AG09319 (cell line): ENCODE measurements at regions not wholly inside any gene's neighbourhood (a gene's known extent, or its start where the extent isn't known, plus 50 kb on each side); places are given as distances from the start of the nearest gene placed in this dataset.
"Not testable (repeated sequence)": the region's sequence is repeated elsewhere in the genome, so short reads cannot be mapped to it uniquely, and the experiment has no call there.

Source experiments
- DNase-seq: peaks from one replicate; pipeline ENCODE4 v3.0.0-alpha.2; 2010; ENCODE audit warnings: low read depth; ENCODE audit errors: extremely low read depth
- TF ChIP-seq, protein P1 (sequence below): IDR thresholded peaks from 2 replicates; pipeline ENCODE4 v1.5.1; 2011; ENCODE audit warnings: low read depth, mild to moderate bottlenecking, inconsistent platforms, low read length, moderate library complexity

DNA sequence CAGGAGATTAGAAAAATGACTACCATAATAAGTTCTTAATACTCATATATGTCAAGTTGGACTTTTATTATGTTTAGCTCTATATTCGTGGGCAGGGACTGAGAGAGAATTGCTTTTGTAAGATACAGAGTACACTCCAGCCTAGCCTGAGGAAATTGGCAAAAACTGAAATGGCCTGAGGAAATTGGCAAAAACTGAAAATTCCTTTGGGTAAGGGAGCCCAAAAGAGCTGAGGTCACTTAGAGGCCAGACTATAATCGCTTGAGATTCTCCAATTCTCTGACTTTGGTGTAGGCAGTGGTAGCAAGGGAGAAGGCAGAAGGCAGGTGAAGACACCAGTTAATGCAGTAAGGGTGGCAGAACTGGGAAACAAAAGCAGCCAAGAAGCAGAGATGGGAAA is 124.5 kb upstream of the HCCS start:
- no peak for DNase-seq
- TF ChIP-seq, protein P1, sequence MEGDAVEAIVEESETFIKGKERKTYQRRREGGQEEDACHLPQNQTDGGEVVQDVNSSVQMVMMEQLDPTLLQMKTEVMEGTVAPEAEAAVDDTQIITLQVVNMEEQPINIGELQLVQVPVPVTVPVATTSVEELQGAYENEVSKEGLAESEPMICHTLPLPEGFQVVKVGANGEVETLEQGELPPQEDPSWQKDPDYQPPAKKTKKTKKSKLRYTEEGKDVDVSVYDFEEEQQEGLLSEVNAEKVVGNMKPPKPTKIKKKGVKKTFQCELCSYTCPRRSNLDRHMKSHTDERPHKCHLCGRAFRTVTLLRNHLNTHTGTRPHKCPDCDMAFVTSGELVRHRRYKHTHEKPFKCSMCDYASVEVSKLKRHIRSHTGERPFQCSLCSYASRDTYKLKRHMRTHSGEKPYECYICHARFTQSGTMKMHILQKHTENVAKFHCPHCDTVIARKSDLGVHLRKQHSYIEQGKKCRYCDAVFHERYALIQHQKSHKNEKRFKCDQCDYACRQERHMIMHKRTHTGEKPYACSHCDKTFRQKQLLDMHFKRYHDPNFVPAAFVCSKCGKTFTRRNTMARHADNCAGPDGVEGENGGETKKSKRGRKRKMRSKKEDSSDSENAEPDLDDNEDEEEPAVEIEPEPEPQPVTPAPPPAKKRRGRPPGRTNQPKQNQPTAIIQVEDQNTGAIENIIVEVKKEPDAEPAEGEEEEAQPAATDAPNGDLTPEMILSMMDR: no peak

DNA sequence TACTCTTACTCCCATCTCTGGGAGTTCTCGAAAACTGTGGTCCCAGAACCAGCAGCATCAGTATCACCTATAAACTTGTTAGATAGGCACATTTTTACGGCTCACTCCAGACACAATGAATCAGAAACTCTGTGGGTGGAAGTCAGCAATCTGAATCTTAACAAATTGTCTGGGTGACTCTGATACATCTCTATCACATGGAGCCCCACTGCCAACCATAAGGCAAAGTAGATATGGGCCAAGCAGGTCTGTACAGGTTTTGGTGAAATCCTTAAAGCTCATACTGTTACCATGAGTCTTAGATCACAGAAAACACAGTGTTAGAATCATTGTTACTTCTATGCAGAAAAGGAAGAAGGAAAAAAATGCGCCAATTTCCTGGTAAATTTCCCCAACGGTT is 122.5 kb upstream of the HCCS start:
- DNase-seq: no peak
- TF ChIP-seq, protein P1: no peak

GRCh38 chrX:10989386-10989785 is 121.7 kb upstream of the HCCS start:
- TF ChIP-seq, protein P1: no peak
- no peak for DNase-seq

- no peak for DNase-seq
- TF ChIP-seq, protein P1: no peak
These were observed 120.7 kb upstream of the HCCS start for GRCh38 chrX:10990418-10990817.

GRCh38 chrX:10990976-10991375 is 120.2 kb upstream of the HCCS start:
- TF ChIP-seq, protein P1: no peak
- no peak for DNase-seq

GRCh38 chrX:10992110-10992509 is 119.0 kb upstream of the HCCS start:
- TF ChIP-seq, protein P1: no peak
- no peak for DNase-seq

GRCh38 chrX:11007076-11007475 is 104.1 kb upstream of the HCCS start:
- not testable (repeated sequence) for DNase-seq

DNA sequence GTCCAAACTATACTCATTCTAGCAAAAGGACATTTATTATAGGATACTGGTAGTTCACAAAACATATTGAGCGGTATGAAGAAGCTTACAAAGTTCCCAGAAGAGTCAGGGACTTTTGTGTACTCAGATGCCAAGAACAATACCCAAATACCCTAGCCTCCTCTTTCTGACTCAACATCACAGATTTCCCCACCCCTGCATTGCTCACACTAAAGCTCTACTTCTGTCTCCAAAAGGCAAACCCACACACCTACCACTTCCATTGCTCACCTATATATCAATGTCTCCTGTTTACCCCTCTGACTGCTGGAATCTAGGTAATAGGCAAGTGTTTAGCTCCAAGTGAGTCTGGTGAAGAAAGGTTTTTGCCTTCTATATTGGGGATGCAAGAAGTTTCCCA is 100.7 kb upstream of the HCCS start:
- TF ChIP-seq, protein P1: no peak

More for the DNA sequence above, 100.7 kb upstream of the HCCS start:
- DNase-seq: no peak
